CD4-positive, alpha-beta T cell treated with Interleukin-21 for 1 hour (primary cell): ENCODE measurements at regions not wholly inside any gene's neighbourhood (a gene's known extent, or its start where the extent isn't known, plus 50 kb on each side); places are given as distances from the start of the nearest gene placed in this dataset.
"Not testable (repeated sequence)": the region's sequence is repeated elsewhere in the genome, so short reads cannot be mapped to it uniquely, and the experiment has no call there.

Experiments used
- DNase-seq: peaks from one replicate; pipeline ENCODE4 v3.0.0-alpha.2; 2020

GRCh38 chr6:81326881-81327561, 425.5 kb downstream of the TENT5A start:
- no peak for DNase-seq

- DNase-seq: no peak
Observed at GRCh38 chr6:81309811-81310210, 442.7 kb downstream of the TENT5A start.

- no peak for DNase-seq
Observed at GRCh38 chr6:81308577-81309279, 443.8 kb downstream of the TENT5A start.

GRCh38 chr6:81307651-81308214, 444.7 kb downstream of the TENT5A start:
- DNase-seq: no peak

GRCh38 chr6:81304466-81304865, 448.0 kb downstream of the TENT5A start:
- DNase-seq: no peak

GRCh38 chr6:81300961-81301360, 451.5 kb downstream of the TENT5A start:
- no peak for DNase-seq

GRCh38 chr6:81298751-81299150, 453.7 kb downstream of the TENT5A start:
- DNase-seq: no peak

GRCh38 chr6:81295310-81295709, 457.2 kb downstream of the TENT5A start:
- no peak for DNase-seq

GRCh38 chr6:81293896-81294295, 458.6 kb downstream of the TENT5A start:
- DNase-seq: no peak

- DNase-seq: no peak
Observed at GRCh38 chr6:81289229-81289628, 463.3 kb downstream of the TENT5A start.

GRCh38 chr6:81265106-81265505, 487.4 kb downstream of the TENT5A start:
- no peak for DNase-seq

GRCh38 chr6:81263531-81264168, 488.8 kb downstream of the TENT5A start:
- DNase-seq: no peak

- DNase-seq: no peak
Observed at GRCh38 chr6:81262656-81263055, 489.8 kb downstream of the TENT5A start.

GRCh38 chr6:81256223-81256622, 496.3 kb downstream of the TENT5A start:
- not testable (repeated sequence) for DNase-seq

GRCh38 chr6:81253821-81254220, 498.7 kb downstream of the TENT5A start:
- no peak for DNase-seq

- DNase-seq: no peak
Observed at GRCh38 chr6:81252231-81252630, 500.2 kb downstream of the TENT5A start.

GRCh38 chr6:81246200-81246599, 506.3 kb downstream of the TENT5A start:
- no peak for DNase-seq

GRCh38 chr6:81242624-81243023, 509.9 kb downstream of the TENT5A start:
- DNase-seq: no peak

- no peak for DNase-seq
Observed at GRCh38 chr6:81241126-81242041, 511.1 kb downstream of the TENT5A start.

- no peak for DNase-seq
Observed at GRCh38 chr6:81238390-81238789, 514.1 kb downstream of the TENT5A start.

- DNase-seq: no peak
Observed at GRCh38 chr6:81237226-81237625, 515.3 kb downstream of the TENT5A start.

- no peak for DNase-seq
Observed at GRCh38 chr6:81235512-81235911, 517.0 kb downstream of the TENT5A start.

GRCh38 chr6:81233990-81234389, 518.5 kb downstream of the TENT5A start:
- DNase-seq: no peak
